Fibroblast of lung (primary cell): ENCODE measurements at regions not wholly inside any gene's neighbourhood (a gene's known extent, or its start where the extent isn't known, plus 50 kb on each side); places are given as distances from the start of the nearest gene placed in this dataset.

ENCODE experiments used
- CTCF ChIP-seq, 2 donors: IDR thresholded peaks in 1 of 2; conservative IDR thresholded peaks in 1 of 2; 1 replicate in 1 of 2; 2 replicates in 1 of 2; pipeline ENCODE4 v1.5.1; 2011 to 2012; ENCODE audit warnings: low read length in 2 of 2, control low read depth in 1 of 2, inconsistent platforms in 1 of 2, low read depth in 1 of 2, mild to moderate bottlenecking in 1 of 2
- EZH2 ChIP-seq: IDR thresholded peaks from 2 replicates; pipeline ENCODE4 v1.5.1; 2012; ENCODE audit warnings: low read length, control low read depth, mild to moderate bottlenecking; ENCODE audit errors: missing control alignments

GRCh38 chr5:66411701-66412100 is 184.5 kb upstream of the MAST4 start:
- no peak for TF ChIP-seq CTCF (conservative IDR thresholded peaks at IDR 0.05 in 1 of 2, IDR thresholded peaks at IDR 0.05 in 1 of 2; ENCODE audit: low read depth in 1 of 2, low read length in 2 of 2)
- no peak for TF ChIP-seq EZH2
